GM12873 (cell line): ENCODE measurements at regions not wholly inside any gene's neighbourhood (a gene's known extent, or its start where the extent isn't known, plus 50 kb on each side); places are given as distances from the start of the nearest gene placed in this dataset.

Experiments used
- TF ChIP-seq, protein P1 (sequence below): IDR thresholded peaks from 2 replicates; pipeline ENCODE4 v1.5.1; 2012; ENCODE audit warnings: low read depth, mild to moderate bottlenecking, moderate library complexity, low read length, control low read depth; ENCODE audit not compliant: insufficient read depth; ENCODE audit errors: missing control alignments

DNA sequence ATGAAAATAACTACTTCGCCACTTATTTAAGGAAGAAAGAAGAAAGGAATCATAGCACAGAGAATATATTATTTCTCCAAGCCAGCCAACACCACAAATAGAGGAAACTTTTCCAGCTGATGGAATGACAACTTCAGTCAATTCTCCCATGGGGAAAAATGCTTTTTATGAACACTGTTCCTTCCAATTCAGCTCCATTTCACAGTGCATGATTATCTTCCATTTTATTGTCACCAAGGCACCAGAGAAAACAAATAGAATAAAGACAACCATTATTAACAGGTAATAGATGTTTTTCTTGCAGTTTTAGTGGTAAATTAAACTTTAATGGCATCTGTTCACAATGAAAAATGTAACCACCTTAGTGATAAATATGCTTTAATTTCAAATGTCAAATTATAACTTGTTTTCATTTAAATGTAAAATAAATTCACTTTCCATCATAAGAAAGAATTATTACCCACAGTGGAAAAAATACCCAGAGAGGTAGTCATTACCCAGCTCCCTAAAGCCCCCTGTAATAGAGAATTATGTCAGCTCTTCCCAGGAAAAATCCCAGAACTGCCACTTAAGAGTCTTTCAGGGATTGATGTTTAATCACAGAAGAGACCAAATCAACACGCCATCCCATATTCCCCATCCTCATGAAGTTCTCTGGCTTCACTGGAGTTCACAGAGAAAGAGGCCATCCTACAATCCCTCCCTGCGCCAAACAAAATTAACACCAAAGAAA, 828.3 kb upstream of the TMEM132C start:
- TF ChIP-seq, protein P1, sequence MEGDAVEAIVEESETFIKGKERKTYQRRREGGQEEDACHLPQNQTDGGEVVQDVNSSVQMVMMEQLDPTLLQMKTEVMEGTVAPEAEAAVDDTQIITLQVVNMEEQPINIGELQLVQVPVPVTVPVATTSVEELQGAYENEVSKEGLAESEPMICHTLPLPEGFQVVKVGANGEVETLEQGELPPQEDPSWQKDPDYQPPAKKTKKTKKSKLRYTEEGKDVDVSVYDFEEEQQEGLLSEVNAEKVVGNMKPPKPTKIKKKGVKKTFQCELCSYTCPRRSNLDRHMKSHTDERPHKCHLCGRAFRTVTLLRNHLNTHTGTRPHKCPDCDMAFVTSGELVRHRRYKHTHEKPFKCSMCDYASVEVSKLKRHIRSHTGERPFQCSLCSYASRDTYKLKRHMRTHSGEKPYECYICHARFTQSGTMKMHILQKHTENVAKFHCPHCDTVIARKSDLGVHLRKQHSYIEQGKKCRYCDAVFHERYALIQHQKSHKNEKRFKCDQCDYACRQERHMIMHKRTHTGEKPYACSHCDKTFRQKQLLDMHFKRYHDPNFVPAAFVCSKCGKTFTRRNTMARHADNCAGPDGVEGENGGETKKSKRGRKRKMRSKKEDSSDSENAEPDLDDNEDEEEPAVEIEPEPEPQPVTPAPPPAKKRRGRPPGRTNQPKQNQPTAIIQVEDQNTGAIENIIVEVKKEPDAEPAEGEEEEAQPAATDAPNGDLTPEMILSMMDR: no peak

GRCh38 chr12:127445581-127446139, 821.3 kb upstream of the TMEM132C start:
- TF ChIP-seq, protein P1: no peak

DNA sequence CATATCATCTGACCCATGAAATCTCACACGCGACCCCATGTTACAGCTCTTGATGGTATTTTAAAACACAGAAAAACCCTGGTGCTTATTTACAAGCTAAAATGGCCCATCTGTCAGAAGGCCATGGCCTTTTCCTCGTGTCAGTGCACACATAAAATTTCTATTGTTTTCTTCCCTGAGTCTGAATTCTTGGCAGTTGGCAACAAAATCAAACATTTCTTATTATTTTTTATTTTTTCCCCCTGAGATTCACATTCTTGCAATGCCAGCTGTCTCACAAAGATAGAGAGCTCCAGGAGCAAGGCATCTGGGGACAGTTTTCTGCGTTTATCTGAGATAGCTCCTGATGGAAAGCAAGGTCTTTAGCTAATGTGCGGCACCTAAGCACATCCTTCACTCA, 818.1 kb upstream of the TMEM132C start:
- TF ChIP-seq, protein P1: no peak

- TF ChIP-seq, protein P1: no peak
Observed at GRCh38 chr12:127450826-127451225, 816.1 kb upstream of the TMEM132C start.

GRCh38 chr12:127455347-127456265, 811.4 kb upstream of the TMEM132C start:
- TF ChIP-seq, protein P1: no peak

DNA sequence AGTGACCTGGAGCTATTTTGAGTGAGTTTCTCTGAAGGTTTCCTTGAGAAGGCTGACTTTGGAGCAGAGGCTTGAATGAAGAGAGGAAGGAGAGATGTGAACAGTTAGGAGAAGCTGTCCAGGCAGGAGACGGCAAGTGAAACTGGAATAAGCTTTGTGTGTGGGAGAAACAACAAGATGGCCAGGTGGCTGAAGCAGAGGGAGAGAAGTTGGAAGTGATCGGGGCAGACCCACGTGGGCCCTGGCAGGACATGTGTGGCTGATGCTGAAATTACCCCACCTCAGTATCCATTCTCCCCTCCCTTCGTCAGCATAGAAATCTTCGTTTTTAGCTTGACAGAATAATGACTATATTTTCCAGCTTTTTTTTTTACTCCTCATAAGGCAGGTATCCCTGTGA, 809.2 kb upstream of the TMEM132C start:
- TF ChIP-seq, protein P1: no peak

DNA sequence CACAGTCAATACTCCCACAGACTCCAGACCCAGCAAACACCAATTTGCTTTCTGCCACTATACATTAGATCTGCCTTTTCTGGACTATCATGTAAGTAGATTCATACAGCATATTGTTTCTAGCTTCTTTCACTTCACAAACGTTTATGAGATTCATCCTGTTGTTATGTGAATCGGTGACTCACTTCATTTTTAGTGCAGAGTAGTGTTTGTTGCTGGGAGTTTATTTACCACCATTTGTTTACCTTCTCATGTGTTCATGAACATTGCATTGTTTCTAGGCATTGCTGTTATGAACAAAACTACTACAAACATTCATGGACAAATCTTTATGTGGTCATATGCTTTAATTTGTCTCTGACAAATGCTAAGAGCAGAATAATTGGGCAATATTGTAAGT, 807.8 kb upstream of the TMEM132C start:
- TF ChIP-seq, protein P1: no peak
